ENCODE measurements at regions not wholly inside any gene's neighbourhood (a gene's known extent, or its start where the extent isn't known, plus 50 kb on each side); places are given as distances from the start of the nearest gene placed in this dataset.

GRCh38 chr5:117947121-117947520, 1041.2 kb downstream of the DTWD2 start:
- Histone ChIP-seq H3K27me3 (ENCODE audit: control insufficient read depth, insufficient read depth, low read length) (no peaks in the 10 kb centered on the region), H3K4me1 (ENCODE audit: control insufficient read depth, insufficient read depth, low read length) (no peaks in the 10 kb centered on the region), H3K27ac (ENCODE audit: low read depth, low read length) (no peak overlapping the region), H3K9ac (ENCODE audit: low read length) (no peak overlapping the region), H3K9me3 (ENCODE audit: control insufficient read depth, insufficient read depth, low read depth, low read length) (no peaks in the 10 kb centered on the region), H3K36me3 (ENCODE audit: control insufficient read depth, insufficient read depth, low read length) (no peaks in the 10 kb centered on the region), H3K4me3 (ENCODE audit: low read depth, low read length) (no peak overlapping the region)

GRCh38 chr5:117945258-117945657, 1043.1 kb downstream of the DTWD2 start:
- Histone ChIP-seq H3K9ac (ENCODE audit: low read length) (no peak overlapping the region), H3K27me3 (ENCODE audit: control insufficient read depth, insufficient read depth, low read length) (no peaks in the 10 kb centered on the region), H3K4me3 (ENCODE audit: low read depth, low read length) (no peak overlapping the region), H3K4me1 (ENCODE audit: control insufficient read depth, insufficient read depth, low read length) (no peaks in the 10 kb centered on the region), H3K27ac (ENCODE audit: low read depth, low read length) (no peak overlapping the region), H3K36me3 (ENCODE audit: control insufficient read depth, insufficient read depth, low read length) (no peaks in the 10 kb centered on the region), H3K9me3 (ENCODE audit: control insufficient read depth, insufficient read depth, low read depth, low read length) (no peaks in the 10 kb centered on the region)

DNA sequence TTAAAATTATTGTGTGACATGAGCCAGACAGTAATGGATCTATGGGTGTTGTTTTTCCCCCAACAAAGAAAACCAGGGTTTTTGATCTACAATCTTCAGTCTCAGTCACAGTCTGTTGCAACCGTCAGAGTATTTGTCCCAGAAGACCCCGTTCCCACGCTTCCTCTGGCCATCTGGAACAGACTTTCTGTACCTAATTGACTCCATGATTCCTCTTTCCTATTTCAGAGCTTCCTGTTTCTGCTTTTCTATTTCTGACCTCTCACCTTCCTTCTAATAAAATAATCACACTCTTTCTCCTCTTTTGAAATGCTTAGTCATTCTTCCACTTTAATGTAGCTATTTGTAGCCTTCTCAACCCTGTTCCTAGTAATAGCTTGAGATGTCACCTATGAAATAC, 1044.8 kb downstream of the DTWD2 start:
- Histone ChIP-seq H3K27me3 (ENCODE audit: control insufficient read depth, insufficient read depth, low read length) (no peaks in the 10 kb centered on the region), H3K27ac (ENCODE audit: low read depth, low read length) (no peak overlapping the region), H3K36me3 (ENCODE audit: control insufficient read depth, insufficient read depth, low read length) (no peaks in the 10 kb centered on the region), H3K9me3 (ENCODE audit: control insufficient read depth, insufficient read depth, low read depth, low read length) (no peaks in the 10 kb centered on the region), H3K4me3 (ENCODE audit: low read depth, low read length) (no peak overlapping the region), H3K9ac (ENCODE audit: low read length) (no peak overlapping the region), H3K4me1 (ENCODE audit: control insufficient read depth, insufficient read depth, low read length) (no peaks in the 10 kb centered on the region)

DNA sequence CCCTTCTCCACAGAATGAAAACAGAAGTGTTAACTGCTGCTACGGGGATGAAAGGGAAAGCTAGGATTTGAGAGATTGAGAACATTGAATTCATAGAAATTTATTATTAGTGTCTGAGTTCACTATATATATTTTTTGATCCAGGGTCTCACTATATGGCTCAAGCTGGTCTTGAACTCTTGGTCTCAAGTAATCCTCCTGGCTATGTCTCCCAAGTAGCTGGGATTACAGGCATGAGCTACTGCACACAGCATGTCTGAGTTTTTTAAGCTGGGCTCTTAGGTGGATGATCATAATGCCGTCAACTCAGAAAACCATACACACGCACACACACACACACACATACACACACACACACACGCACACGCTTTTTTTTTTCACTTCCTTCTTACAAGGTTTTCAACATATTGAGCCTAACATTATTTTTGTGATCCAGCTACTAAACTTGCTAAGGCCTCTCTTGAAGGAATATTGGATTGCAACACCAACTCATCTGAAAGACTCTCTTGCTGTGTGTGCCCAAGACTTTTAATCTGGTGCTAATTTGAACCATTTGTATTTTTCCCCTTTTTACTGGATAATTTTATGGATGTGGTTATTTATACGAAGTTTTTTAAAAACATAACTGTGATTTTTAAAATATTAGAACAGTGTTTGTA, 1045.4 kb downstream of the DTWD2 start:
- no peak overlapping the region for H3K9ac ChIP-seq (ENCODE audit: low read length)
- no peak overlapping the region for H3K27ac ChIP-seq (ENCODE audit: low read depth, low read length)
- no peaks in the 10 kb centered on the region for H3K9me3 ChIP-seq (ENCODE audit: control insufficient read depth, insufficient read depth, low read depth, low read length)
- no peak overlapping the region for H3K4me3 ChIP-seq (ENCODE audit: low read depth, low read length)
- no peaks in the 10 kb centered on the region for H3K4me1 ChIP-seq (ENCODE audit: control insufficient read depth, insufficient read depth, low read length)
- no peaks in the 10 kb centered on the region for H3K27me3 ChIP-seq (ENCODE audit: control insufficient read depth, insufficient read depth, low read length)
- H3K36me3 ChIP-seq (ENCODE audit: control insufficient read depth, insufficient read depth, low read length) = no peaks in the 10 kb centered on the region

GRCh38 chr5:117893211-117893610, 1095.1 kb downstream of the DTWD2 start:
- H3K27ac ChIP-seq (ENCODE audit: low read depth, low read length) = no peak overlapping the region
- H3K36me3 ChIP-seq (ENCODE audit: control insufficient read depth, insufficient read depth, low read length) = no peaks in the 10 kb centered on the region
- no peak overlapping the region for H3K4me3 ChIP-seq (ENCODE audit: low read depth, low read length)
- H3K4me1 ChIP-seq (ENCODE audit: control insufficient read depth, insufficient read depth, low read length) = no peaks in the 10 kb centered on the region
- H3K9me3 ChIP-seq (ENCODE audit: control insufficient read depth, insufficient read depth, low read depth, low read length) = no peaks in the 10 kb centered on the region
- no peaks in the 10 kb centered on the region for H3K27me3 ChIP-seq (ENCODE audit: control insufficient read depth, insufficient read depth, low read length)
- no peak overlapping the region for H3K9ac ChIP-seq (ENCODE audit: low read length)

DNA sequence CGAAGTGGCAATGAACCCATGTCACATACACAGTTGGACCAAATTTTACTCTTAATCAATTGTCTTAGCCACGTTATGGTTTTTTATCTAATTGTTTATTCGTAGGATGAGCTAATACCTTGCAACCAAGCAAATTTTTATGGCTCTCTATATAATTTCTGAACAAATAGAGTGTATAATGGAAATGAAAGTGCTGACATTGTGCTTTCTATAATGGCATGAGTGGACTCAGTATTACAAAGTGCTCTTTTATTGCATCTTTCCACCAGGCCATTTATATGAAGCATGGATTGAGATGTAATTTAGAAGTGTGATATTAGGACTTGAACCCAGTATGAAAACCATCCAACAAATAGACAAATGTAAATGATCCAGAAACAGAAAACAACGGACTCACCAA, 1096.0 kb downstream of the DTWD2 start:
- Histone ChIP-seq H3K4me3 (ENCODE audit: low read depth, low read length) (no peak overlapping the region), H3K27me3 (ENCODE audit: control insufficient read depth, insufficient read depth, low read length) (no peaks in the 10 kb centered on the region), H3K9me3 (ENCODE audit: control insufficient read depth, insufficient read depth, low read depth, low read length) (no peaks in the 10 kb centered on the region), H3K4me1 (ENCODE audit: control insufficient read depth, insufficient read depth, low read length) (no peaks in the 10 kb centered on the region), H3K9ac (ENCODE audit: low read length) (no peak overlapping the region), H3K27ac (ENCODE audit: low read depth, low read length) (no peak overlapping the region), H3K36me3 (ENCODE audit: control insufficient read depth, insufficient read depth, low read length) (no peaks in the 10 kb centered on the region)

DNA sequence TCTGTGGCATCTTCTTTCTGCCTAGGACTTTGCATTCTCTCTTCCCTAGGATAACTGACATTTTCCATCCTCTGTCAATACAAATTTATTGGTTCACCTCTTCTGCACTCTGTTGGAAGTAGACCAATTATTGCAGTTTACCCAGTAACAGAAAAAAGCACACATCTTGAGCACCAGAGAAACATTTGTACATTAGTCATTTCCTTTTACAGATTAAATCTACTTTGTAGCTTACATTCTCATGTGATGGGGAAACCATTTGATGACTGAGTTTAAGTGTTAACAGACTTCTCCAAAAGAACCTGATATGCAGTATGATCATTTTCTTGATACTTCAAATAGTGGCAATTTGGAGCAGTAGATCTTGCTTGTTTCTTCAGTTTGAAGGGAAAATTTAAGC, 1098.8 kb downstream of the DTWD2 start:
- H3K27me3 ChIP-seq (ENCODE audit: control insufficient read depth, insufficient read depth, low read length) = no peaks in the 10 kb centered on the region
- no peaks in the 10 kb centered on the region for H3K36me3 ChIP-seq (ENCODE audit: control insufficient read depth, insufficient read depth, low read length)
- no peak overlapping the region for H3K4me3 ChIP-seq (ENCODE audit: low read depth, low read length)
- H3K27ac ChIP-seq (ENCODE audit: low read depth, low read length) = no peak overlapping the region
- no peak overlapping the region for H3K9ac ChIP-seq (ENCODE audit: low read length)
- H3K9me3 ChIP-seq (ENCODE audit: control insufficient read depth, insufficient read depth, low read depth, low read length) = no peaks in the 10 kb centered on the region
- no peaks in the 10 kb centered on the region for H3K4me1 ChIP-seq (ENCODE audit: control insufficient read depth, insufficient read depth, low read length)

DNA sequence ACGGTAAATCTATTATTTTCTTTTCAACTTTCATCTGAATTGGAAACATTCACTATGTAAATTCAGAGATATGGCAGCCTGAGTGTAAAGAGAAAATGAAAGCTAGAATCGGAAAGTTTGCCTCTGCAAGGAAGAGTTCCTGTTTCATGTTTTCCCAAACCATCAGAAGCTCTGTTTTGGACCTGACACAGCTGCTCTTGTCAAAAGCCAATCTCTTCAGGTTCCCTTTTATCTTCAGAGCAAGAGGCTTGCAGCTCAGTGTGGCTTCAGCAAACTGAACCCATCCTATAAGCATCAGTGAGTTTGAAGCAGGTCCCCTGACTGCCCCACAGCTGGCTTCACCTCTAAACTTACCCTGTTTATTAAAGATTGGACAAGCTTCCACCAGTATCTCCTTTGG, 1099.7 kb downstream of the DTWD2 start:
- H3K9me3 ChIP-seq (ENCODE audit: control insufficient read depth, insufficient read depth, low read depth, low read length) = no peaks in the 10 kb centered on the region
- no peaks in the 10 kb centered on the region for H3K36me3 ChIP-seq (ENCODE audit: control insufficient read depth, insufficient read depth, low read length)
- H3K27ac ChIP-seq (ENCODE audit: low read depth, low read length) = no peak overlapping the region
- no peaks in the 10 kb centered on the region for H3K4me1 ChIP-seq (ENCODE audit: control insufficient read depth, insufficient read depth, low read length)
- no peaks in the 10 kb centered on the region for H3K27me3 ChIP-seq (ENCODE audit: control insufficient read depth, insufficient read depth, low read length)
- no peak overlapping the region for H3K9ac ChIP-seq (ENCODE audit: low read length)
- no peak overlapping the region for H3K4me3 ChIP-seq (ENCODE audit: low read depth, low read length)

- Histone ChIP-seq H3K4me3 (ENCODE audit: low read depth, low read length) (no peak overlapping the region), H3K36me3 (ENCODE audit: control insufficient read depth, insufficient read depth, low read length) (no peaks in the 10 kb centered on the region), H3K9me3 (ENCODE audit: control insufficient read depth, insufficient read depth, low read depth, low read length) (no peaks in the 10 kb centered on the region), H3K9ac (ENCODE audit: low read length) (no peak overlapping the region), H3K27ac (ENCODE audit: low read depth, low read length) (no peak overlapping the region), H3K27me3 (ENCODE audit: control insufficient read depth, insufficient read depth, low read length) (no peaks in the 10 kb centered on the region), H3K4me1 (ENCODE audit: control insufficient read depth, insufficient read depth, low read length) (no peaks in the 10 kb centered on the region)
Observed at GRCh38 chr5:117881426-117882230, 1106.7 kb downstream of the DTWD2 start.

DNA sequence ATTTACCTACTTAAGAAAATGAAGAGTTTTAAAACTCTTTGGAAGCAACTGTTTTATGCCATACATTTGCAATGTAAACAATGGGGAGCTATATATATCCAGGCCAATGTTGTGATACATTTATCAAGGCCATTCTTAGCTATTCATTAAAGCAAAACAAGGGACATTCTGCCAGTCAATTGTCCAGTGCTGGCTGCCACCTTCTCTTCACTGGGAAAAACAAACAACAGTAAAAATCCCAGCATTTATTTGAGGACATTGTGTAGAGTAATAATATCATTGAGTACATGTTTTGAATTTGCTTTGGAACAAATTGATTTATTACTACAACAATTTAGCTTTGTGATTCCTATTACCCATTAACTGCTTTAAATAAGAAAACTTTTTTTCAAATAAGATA, 1107.4 kb downstream of the DTWD2 start:
- Histone ChIP-seq H3K9ac (ENCODE audit: low read length) (no peak overlapping the region), H3K4me3 (ENCODE audit: low read depth, low read length) (no peak overlapping the region), H3K27me3 (ENCODE audit: control insufficient read depth, insufficient read depth, low read length) (no peaks in the 10 kb centered on the region), H3K4me1 (ENCODE audit: control insufficient read depth, insufficient read depth, low read length) (no peaks in the 10 kb centered on the region), H3K27ac (ENCODE audit: low read depth, low read length) (no peak overlapping the region), H3K9me3 (ENCODE audit: control insufficient read depth, insufficient read depth, low read depth, low read length) (no peaks in the 10 kb centered on the region), H3K36me3 (ENCODE audit: control insufficient read depth, insufficient read depth, low read length) (no peaks in the 10 kb centered on the region)

DNA sequence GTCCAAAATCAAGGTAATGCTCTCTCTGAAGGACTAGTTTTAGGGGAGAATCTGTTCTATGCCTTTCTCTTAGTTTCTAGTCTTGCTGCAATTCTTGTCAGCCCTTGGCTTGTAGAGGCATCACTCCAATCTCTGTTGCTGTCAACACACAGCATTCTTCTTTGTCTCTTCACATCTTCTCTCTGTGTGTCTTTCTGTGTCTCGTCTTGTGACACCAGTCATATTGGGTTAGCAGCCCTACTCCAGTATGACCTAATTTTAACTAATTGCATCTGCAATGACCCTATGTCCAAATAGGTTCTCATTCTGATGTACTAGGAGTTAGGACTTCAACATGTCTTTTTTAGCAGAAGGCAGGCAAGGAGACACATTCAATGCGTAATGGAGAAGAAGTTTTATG, 1110.6 kb downstream of the DTWD2 start:
- Histone ChIP-seq H3K4me3 (ENCODE audit: low read depth, low read length) (no peak overlapping the region), H3K9ac (ENCODE audit: low read length) (no peak overlapping the region), H3K36me3 (ENCODE audit: control insufficient read depth, insufficient read depth, low read length) (no peaks in the 10 kb centered on the region), H3K27me3 (ENCODE audit: control insufficient read depth, insufficient read depth, low read length) (no peaks in the 10 kb centered on the region), H3K4me1 (ENCODE audit: control insufficient read depth, insufficient read depth, low read length) (peaks cover 4% of the 10 kb centered on the region; the same call in 1 of the 2 replicates), H3K9me3 (ENCODE audit: control insufficient read depth, insufficient read depth, low read depth, low read length) (no peaks in the 10 kb centered on the region), H3K27ac (ENCODE audit: low read depth, low read length) (no peak overlapping the region)
